ENCODE measurements at regions not wholly inside any gene's neighbourhood (a gene's known extent, or its start where the extent isn't known, plus 50 kb on each side); places are given as distances from the start of the nearest gene placed in this dataset.
"Not testable (repeated sequence)": the region's sequence is repeated elsewhere in the genome, so short reads cannot be mapped to it uniquely, and the experiment has no call there.

GRCh38 chr2:220601674-220602073 lies 970.4 kb downstream of the EPHA4 start:
- no peak overlapping the region for H3K4me3 ChIP-seq
- 0 out of 22 replicates have a peak, but pooled peaks cover 0 to under 1% (median 0%) of the 10 kb centered on the region in 11 experiments for H3K9me3 ChIP-seq (replicated peaks in 1 of 11)
- no peak overlapping the region for H3K9ac ChIP-seq
- H3K4me2 ChIP-seq: no peak overlapping the region
- H3K4me1 ChIP-seq: no peaks in the 10 kb centered on the region
- H4K20me1 ChIP-seq: no peaks in the 10 kb centered on the region
- no peak overlapping the region for H3K27ac ChIP-seq
- H3K27me3 ChIP-seq: no peaks in the 10 kb centered on the region
- H3K36me3 ChIP-seq: no peaks in the 10 kb centered on the region
- no peak for TF ChIP-seq Cebpa-rat (IDR thresholded peaks at IDR 0.05)

- not testable (repeated sequence) for H3K4me3 ChIP-seq, H3K4me1 ChIP-seq, H3K9ac ChIP-seq, H3K36me3 ChIP-seq, H3K27ac ChIP-seq, H3K4me2 ChIP-seq, H4K20me1 ChIP-seq, H3K27me3 ChIP-seq
- peaks cover 0 to 20% (median 7%) of the 10 kb centered on the region in 11 experiments; a peak in 11 of 22 replicates for H3K9me3 ChIP-seq (replicated peaks in 1 of 11)
These were observed 959.1 kb downstream of the EPHA4 start for GRCh38 chr2:220613004-220613403.

- no peaks in the 10 kb centered on the region for H3K27me3 ChIP-seq
- no peak for TF ChIP-seq Cebpa-rat (IDR thresholded peaks at IDR 0.05)
- H3K4me2 ChIP-seq: no peak overlapping the region
- H3K27ac ChIP-seq: no peak overlapping the region
- no peaks in the 10 kb centered on the region for H3K36me3 ChIP-seq
- no peaks in the 10 kb centered on the region for H4K20me1 ChIP-seq
- H3K4me1 ChIP-seq: no peaks in the 10 kb centered on the region
- no peak overlapping the region for H3K9ac ChIP-seq
- H3K9me3 ChIP-seq (replicated peaks in 1 of 11): peaks cover 0 to 9% (median 1%) of the 10 kb centered on the region in 11 experiments; a peak in 7 of 22 replicates
- H3K4me3 ChIP-seq: no peak overlapping the region
These were observed 958.0 kb downstream of the EPHA4 start for GRCh38 chr2:220614064-220614463.

GRCh38 chr2:220619525-220620220 lies 952.4 kb downstream of the EPHA4 start:
- Histone ChIP-seq H3K27ac (no peak overlapping the region), H3K4me2 (no peak overlapping the region), H3K4me3 (no peak overlapping the region), H3K9me3 (replicated peaks in 1 of 11) (no peaks in the 10 kb centered on the region), H4K20me1 (no peaks in the 10 kb centered on the region), H3K36me3 (no peaks in the 10 kb centered on the region), H3K4me1 (no peaks in the 10 kb centered on the region), H3K9ac (no peak overlapping the region), H3K27me3 (no peaks in the 10 kb centered on the region)
- no peak for TF ChIP-seq Cebpa-rat (IDR thresholded peaks at IDR 0.05)

- Histone ChIP-seq H3K9ac (no peak overlapping the region), H3K9me3 (replicated peaks in 1 of 11) (no peaks in the 10 kb centered on the region), H3K27ac (no peak overlapping the region), H3K4me2 (no peak overlapping the region), H3K36me3 (no peaks in the 10 kb centered on the region), H3K4me1 (no peaks in the 10 kb centered on the region), H3K27me3 (no peaks in the 10 kb centered on the region), H4K20me1 (no peaks in the 10 kb centered on the region), H3K4me3 (no peak overlapping the region)
- no peak for TF ChIP-seq Cebpa-rat (IDR thresholded peaks at IDR 0.05)
These were observed 945.5 kb downstream of the EPHA4 start for GRCh38 chr2:220626603-220627002.

GRCh38 chr2:220628252-220628651 lies 943.9 kb downstream of the EPHA4 start:
- no peak overlapping the region for H3K4me2 ChIP-seq
- no peaks in the 10 kb centered on the region for H3K27me3 ChIP-seq
- no peaks in the 10 kb centered on the region for H4K20me1 ChIP-seq
- H3K9me3 ChIP-seq (replicated peaks in 1 of 11): no peaks in the 10 kb centered on the region
- no peaks in the 10 kb centered on the region for H3K36me3 ChIP-seq
- no peak overlapping the region for H3K27ac ChIP-seq
- no peak overlapping the region for H3K9ac ChIP-seq
- no peak overlapping the region for H3K4me3 ChIP-seq
- no peaks in the 10 kb centered on the region for H3K4me1 ChIP-seq
- no peak for TF ChIP-seq Cebpa-rat (IDR thresholded peaks at IDR 0.05)

- Histone ChIP-seq H3K9ac (no peak overlapping the region), H3K36me3 (no peaks in the 10 kb centered on the region), H3K27me3 (no peaks in the 10 kb centered on the region), H3K4me3 (no peak overlapping the region), H4K20me1 (no peaks in the 10 kb centered on the region), H3K27ac (no peak overlapping the region), H3K4me2 (no peak overlapping the region), H3K9me3 (replicated peaks in 1 of 11) (no peaks in the 10 kb centered on the region), H3K4me1 (peaks cover 0 to 3% (median 1%) of the 10 kb centered on the region in 10 experiments; a peak in 15 of 20 replicates)
- TF ChIP-seq Cebpa-rat (IDR thresholded peaks at IDR 0.05): no peak
These were observed 931.0 kb downstream of the EPHA4 start for GRCh38 chr2:220641137-220641536.

- H3K27ac ChIP-seq: no peak overlapping the region
- peak overlapping the region in 10 of 11 experiments; percentile 2 to 64 (median 52); a peak in 18 of 22 replicates for H3K4me2 ChIP-seq
- H3K4me1 ChIP-seq: peaks cover 0 to 21% (median 15%) of the 10 kb centered on the region in 10 experiments; a peak in 17 of 20 replicates
- H3K27me3 ChIP-seq: no peaks in the 10 kb centered on the region
- no peaks in the 10 kb centered on the region for H4K20me1 ChIP-seq
- no peak for TF ChIP-seq Cebpa-rat (IDR thresholded peaks at IDR 0.05)
- no peaks in the 10 kb centered on the region for H3K36me3 ChIP-seq
- H3K9me3 ChIP-seq (replicated peaks in 1 of 11): no peaks in the 10 kb centered on the region
- no peak overlapping the region for H3K4me3 ChIP-seq
- H3K9ac ChIP-seq: no peak overlapping the region
These were observed 925.7 kb downstream of the EPHA4 start for GRCh38 chr2:220646424-220646823.

GRCh38 chr2:220648628-220649027 lies 923.5 kb downstream of the EPHA4 start:
- H3K4me3 ChIP-seq: no peak overlapping the region

GRCh38 chr2:220653776-220654175 lies 918.3 kb downstream of the EPHA4 start:
- Histone ChIP-seq H3K9ac (no peak overlapping the region), H4K20me1 (no peaks in the 10 kb centered on the region), H3K9me3 (replicated peaks in 1 of 11) (no peaks in the 10 kb centered on the region), H3K4me3 (no peak overlapping the region), H3K27ac (no peak overlapping the region), H3K36me3 (no peaks in the 10 kb centered on the region), H3K4me2 (no peak overlapping the region), H3K27me3 (no peaks in the 10 kb centered on the region), H3K4me1 (no peaks in the 10 kb centered on the region)
- no peak for TF ChIP-seq Cebpa-rat (IDR thresholded peaks at IDR 0.05)

More at GRCh38 chr2:220648628-220649027, 923.5 kb downstream of the EPHA4 start:
- Histone ChIP-seq H3K27ac (no peak overlapping the region), H4K20me1 (no peaks in the 10 kb centered on the region), H3K4me1 (peaks cover 0 to 21% (median 15%) of the 10 kb centered on the region in 10 experiments; a peak in 17 of 20 replicates), H3K4me2 (no peak overlapping the region), H3K36me3 (no peaks in the 10 kb centered on the region), H3K9me3 (replicated peaks in 1 of 11) (no peaks in the 10 kb centered on the region), H3K27me3 (no peaks in the 10 kb centered on the region), H3K9ac (no peak overlapping the region)
- no peak for TF ChIP-seq Cebpa-rat (IDR thresholded peaks at IDR 0.05)
